ENCODE measurements at regions not wholly inside any gene's neighbourhood (a gene's known extent, or its start where the extent isn't known, plus 50 kb on each side); places are given as distances from the start of the nearest gene placed in this dataset.

DNA sequence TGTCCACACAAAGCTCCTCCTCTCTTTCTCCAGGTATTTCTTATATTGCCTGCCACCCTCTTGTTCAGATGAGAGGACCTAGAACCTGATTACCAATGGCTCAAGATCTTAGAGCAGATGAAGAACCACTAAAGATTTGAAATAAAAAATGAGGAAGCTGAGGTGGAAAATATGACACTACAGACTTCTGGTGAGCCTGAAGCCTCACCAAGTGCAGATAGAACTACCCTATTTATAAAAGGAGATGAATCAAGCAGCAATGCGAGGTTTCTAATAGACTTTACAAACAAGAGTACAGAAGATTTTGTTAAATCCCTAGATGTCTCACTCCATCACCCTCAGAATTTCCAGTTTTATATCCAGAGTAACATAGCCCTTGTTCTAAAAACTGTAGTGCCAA lies 345.8 kb downstream of the TBC1D4 start:
- Histone ChIP-seq H3K9me3 (ENCODE audit: control insufficient read depth in 4 of 4, insufficient read depth in 3 of 4, low read length in 3 of 4) (peaks cover 0 to 11% (median 4%) of the 10 kb centered on the region in 4 donors), H3K27me3 (ENCODE audit: control insufficient read depth in 3 of 3, insufficient read depth in 3 of 3, low read length in 2 of 3) (no peaks in the 10 kb centered on the region), H3K9ac (ENCODE audit: insufficient read depth in 1 of 2, low read length in 2 of 2) (no peak overlapping the region), H3K4me3 (no peak overlapping the region), H3K36me3 (ENCODE audit: control insufficient read depth in 4 of 4, insufficient read depth in 4 of 4, low read length in 4 of 4) (no peaks in the 10 kb centered on the region), H3K4me1 (ENCODE audit: control insufficient read depth in 5 of 5, insufficient read depth in 5 of 5, low read length in 5 of 5) (no peaks in the 10 kb centered on the region), H3K27ac (ENCODE audit: low read depth in 1 of 2, low read length in 1 of 2) (no peak overlapping the region)
- DNase-seq = no peak
- no peak for ATAC-seq (ENCODE audit: insufficient read depth, low FRiP score)
- TF ChIP-seq CTCF (IDR thresholded peaks at IDR 0.05; ENCODE audit: control extremely low read depth, extremely low read depth) = no peak
- 86 to 89% methylated on average over 1 of the region's 1 CpG for WGBS, 2 donors

GRCh38 chr13:75135325-75135825 lies 346.6 kb downstream of the TBC1D4 start:
- Histone ChIP-seq H3K27ac (ENCODE audit: low read depth in 1 of 2, low read length in 1 of 2) (no peak overlapping the region), H3K4me1 (ENCODE audit: control insufficient read depth in 5 of 5, insufficient read depth in 5 of 5, low read length in 5 of 5) (no peaks in the 10 kb centered on the region), H3K9ac (ENCODE audit: insufficient read depth in 1 of 2, low read length in 2 of 2) (no peak overlapping the region), H3K9me3 (ENCODE audit: control insufficient read depth in 4 of 4, insufficient read depth in 3 of 4, low read length in 3 of 4) (peaks cover 0 to 11% (median 4%) of the 10 kb centered on the region in 4 donors), H3K36me3 (ENCODE audit: control insufficient read depth in 4 of 4, insufficient read depth in 4 of 4, low read length in 4 of 4) (no peaks in the 10 kb centered on the region), H3K4me3 (no peak overlapping the region), H3K27me3 (ENCODE audit: control insufficient read depth in 3 of 3, insufficient read depth in 3 of 3, low read length in 2 of 3) (no peaks in the 10 kb centered on the region)
- 81 to 88% methylated on average over 6 of the region's 6 CpGs for WGBS, 2 donors
- ATAC-seq (ENCODE audit: insufficient read depth, low FRiP score) (no peak), DNase-seq (no peak)
- TF ChIP-seq CTCF (IDR thresholded peaks at IDR 0.05; ENCODE audit: control extremely low read depth, extremely low read depth) = no peak

DNA sequence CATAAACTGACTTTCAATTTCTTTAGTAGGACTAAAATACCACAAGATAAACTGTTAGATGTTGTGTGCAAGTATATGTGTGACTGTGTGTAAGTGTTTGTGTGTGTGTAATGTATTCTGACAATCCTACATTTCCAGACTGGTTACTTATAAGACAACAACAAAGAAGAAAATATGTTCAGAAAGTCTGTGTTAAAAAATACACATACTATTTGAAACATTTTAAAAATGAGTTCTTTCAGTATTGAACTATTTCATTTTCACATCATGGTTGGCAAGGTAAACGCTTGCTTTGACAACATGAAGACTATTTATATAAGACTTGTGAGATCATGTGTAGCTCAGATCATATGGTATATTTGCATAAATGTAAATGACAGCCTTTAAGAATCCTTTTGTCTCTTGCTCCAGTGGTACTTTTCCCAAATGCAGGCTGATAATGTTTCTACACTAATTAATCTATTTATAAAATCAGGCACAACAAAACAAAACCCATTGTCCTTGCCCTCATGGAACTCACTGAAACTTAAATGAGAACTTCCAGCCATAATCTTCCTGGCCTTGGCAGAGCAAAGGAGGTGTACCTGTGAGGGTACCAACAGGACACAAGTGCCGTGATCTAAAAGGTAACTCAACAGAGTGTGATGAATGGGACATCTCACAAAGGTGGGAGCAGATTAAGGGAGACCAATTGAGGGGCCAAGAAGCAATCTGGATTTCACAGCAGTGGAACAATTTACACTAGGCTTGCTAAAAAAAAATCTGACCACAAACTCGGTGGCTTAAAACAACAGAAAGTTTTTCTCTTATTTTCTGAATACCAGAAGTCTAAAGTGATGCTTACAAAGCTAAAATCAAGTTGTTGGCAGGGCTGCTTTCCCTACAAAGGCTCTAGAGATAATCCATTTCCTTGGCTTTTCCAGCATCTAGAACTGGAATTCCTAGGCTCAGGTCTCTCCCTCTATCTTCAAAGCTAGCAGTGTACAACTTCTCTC lies 349.0 kb downstream of the TBC1D4 start:
- ATAC-seq (ENCODE audit: insufficient read depth, low FRiP score) (no peak), DNase-seq (no peak)
- Histone ChIP-seq H3K27me3 (ENCODE audit: control insufficient read depth in 3 of 3, insufficient read depth in 3 of 3, low read length in 2 of 3) (no peaks in the 10 kb centered on the region), H3K9me3 (ENCODE audit: control insufficient read depth in 4 of 4, insufficient read depth in 3 of 4, low read length in 3 of 4) (peaks cover 0 to 5% (median 2%) of the 10 kb centered on the region in 4 donors), H3K9ac (ENCODE audit: insufficient read depth in 1 of 2, low read length in 2 of 2) (no peak overlapping the region), H3K4me1 (ENCODE audit: control insufficient read depth in 5 of 5, insufficient read depth in 5 of 5, low read length in 5 of 5) (no peaks in the 10 kb centered on the region), H3K27ac (ENCODE audit: low read depth in 1 of 2, low read length in 1 of 2) (no peak overlapping the region), H3K4me3 (no peak overlapping the region), H3K36me3 (ENCODE audit: control insufficient read depth in 4 of 4, insufficient read depth in 4 of 4, low read length in 4 of 4) (no peaks in the 10 kb centered on the region)
- no peak for TF ChIP-seq CTCF (IDR thresholded peaks at IDR 0.05; ENCODE audit: control extremely low read depth, extremely low read depth)
- WGBS, 2 donors = 70 to 75% methylated on average over 3 of the region's 3 CpGs
